K562 (cell line): ENCODE measurements at regions not wholly inside any gene's neighbourhood (a gene's known extent, or its start where the extent isn't known, plus 50 kb on each side); places are given as distances from the start of the nearest gene placed in this dataset.

Source experiments
- ATF1 ChIP-seq, 2 experiments: fragments of 450-650 bp in 1 of 2; IDR thresholded peaks; 2 replicates each; pipeline ENCODE4 v1.6.1; 2016; ENCODE audit warnings: missing compliant biosample characterization in 1 of 2, missing genetic modification characterization in 1 of 2
- EZH2 ChIP-seq: IDR thresholded peaks from 2 replicates; pipeline ENCODE4 v1.6.1; 2012; ENCODE audit warnings: low read depth, mild to moderate bottlenecking, inconsistent platforms, low read length, borderline replicate concordance
- JUN ChIP-seq, 2 experiments: sonication (generic) in 1 of 2; formaldehyde crosslinking in 1 of 2; IDR thresholded peaks; 2 replicates each; pipeline versions ENCODE4 v1.6.1 to v1.8.0; 2012 to 2022; ENCODE audit warnings: borderline replicate concordance in 2 of 2, mild to moderate bottlenecking in 2 of 2, improper control_type of control experiment in 1 of 2, low read depth in 1 of 2, low read length in 1 of 2, missing genetic modification reagents in 1 of 2
- PYGO2 ChIP-seq: fragments of 450-650 bp; IDR thresholded peaks from 2 replicates; pipeline ENCODE4 v1.6.1; 2016; ENCODE audit warnings: mild to moderate bottlenecking, missing genetic modification characterization, moderate library complexity, missing compliant biosample characterization
- TF ChIP-seq, protein P1 (sequence below): fragments of 450-650 bp; IDR thresholded peaks from 2 replicates; pipeline ENCODE4 v1.6.1; 2016
- TF ChIP-seq, protein P2 (sequence below), 3 experiments: IDR thresholded peaks in 2 of 3; conservative IDR thresholded peaks in 1 of 3; 2 replicates each; pipeline ENCODE4 v1.5.1; 2011 to 2012; ENCODE audit warnings: low read length in 3 of 3, mild to moderate bottlenecking in 3 of 3, control low read depth in 2 of 3, improper control_type of control experiment in 1 of 3, inconsistent platforms in 1 of 3, low read depth in 1 of 3, mixed read lengths in 1 of 3, moderate library complexity in 1 of 3; ENCODE audit not compliant: insufficient read depth in 2 of 3
- TF ChIP-seq, protein P3 (sequence below): sonication (generic); formaldehyde crosslinking; IDR thresholded peaks from 2 replicates; pipeline ENCODE4 v1.8.1; 2023; ENCODE audit warnings: mild to moderate bottlenecking, missing genetic modification reagents
- TF ChIP-seq, protein P4 (sequence below), 2 experiments: fragments of 450-650 bp; formaldehyde crosslinking in 1 of 2; IDR thresholded peaks; 2 replicates each; pipeline versions ENCODE4 v1.4.0 to v1.6.1; 2014 to 2020; ENCODE audit warnings: mild to moderate bottlenecking in 2 of 2, borderline replicate concordance in 1 of 2, low read depth in 1 of 2

DNA sequence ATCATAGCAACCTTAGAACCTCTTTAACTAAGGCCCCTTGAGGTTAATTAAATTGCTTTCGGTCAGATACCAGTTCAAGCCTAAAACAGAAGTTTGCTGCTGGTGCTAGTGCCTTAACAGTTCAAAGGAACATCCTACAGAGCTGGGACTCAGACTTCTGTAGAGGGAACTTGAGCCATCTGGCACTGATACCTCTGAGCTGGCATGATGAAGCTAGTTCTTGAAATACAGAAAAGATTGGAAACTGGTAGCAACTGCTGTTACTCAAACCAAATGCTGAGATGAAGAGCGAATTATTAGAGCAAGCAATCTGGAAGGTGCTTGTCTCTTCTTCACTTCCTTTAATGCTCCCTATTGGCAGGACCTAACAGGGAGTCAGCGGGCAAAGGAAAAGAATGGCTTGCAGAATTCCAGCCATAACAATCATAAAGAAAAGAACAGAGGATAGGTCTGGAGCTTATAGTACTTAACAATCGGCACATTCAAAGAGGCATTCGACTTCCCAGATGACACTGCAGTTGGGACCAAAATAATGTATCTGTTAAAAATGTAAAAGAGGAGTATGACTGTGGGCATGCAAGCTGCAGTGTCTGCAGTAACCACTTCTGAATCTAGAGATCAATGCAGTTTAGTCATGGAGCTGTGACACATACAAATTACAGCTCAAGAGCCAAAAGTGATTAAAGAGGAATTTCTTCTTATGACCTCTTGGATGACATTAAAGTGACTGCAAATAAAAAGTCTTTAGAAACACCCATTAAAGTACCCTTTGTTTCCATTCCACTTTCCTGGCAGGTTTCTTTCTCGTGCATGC is 298.9 kb downstream of the PDGFC start:
- no peak for TF ChIP-seq JUN (IDR thresholded peaks at IDR 0.05; ENCODE audit: borderline replicate concordance, low read depth, low read length)
- no peak for TF ChIP-seq JUN (CRISPR knock-in tag; IDR thresholded peaks at IDR 0.05; ENCODE audit: borderline replicate concordance)
- TF ChIP-seq, protein P1, sequence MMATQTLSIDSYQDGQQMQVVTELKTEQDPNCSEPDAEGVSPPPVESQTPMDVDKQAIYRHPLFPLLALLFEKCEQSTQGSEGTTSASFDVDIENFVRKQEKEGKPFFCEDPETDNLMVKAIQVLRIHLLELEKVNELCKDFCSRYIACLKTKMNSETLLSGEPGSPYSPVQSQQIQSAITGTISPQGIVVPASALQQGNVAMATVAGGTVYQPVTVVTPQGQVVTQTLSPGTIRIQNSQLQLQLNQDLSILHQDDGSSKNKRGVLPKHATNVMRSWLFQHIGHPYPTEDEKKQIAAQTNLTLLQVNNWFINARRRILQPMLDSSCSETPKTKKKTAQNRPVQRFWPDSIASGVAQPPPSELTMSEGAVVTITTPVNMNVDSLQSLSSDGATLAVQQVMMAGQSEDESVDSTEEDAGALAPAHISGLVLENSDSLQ = no peak
- TF ChIP-seq, protein P2, sequence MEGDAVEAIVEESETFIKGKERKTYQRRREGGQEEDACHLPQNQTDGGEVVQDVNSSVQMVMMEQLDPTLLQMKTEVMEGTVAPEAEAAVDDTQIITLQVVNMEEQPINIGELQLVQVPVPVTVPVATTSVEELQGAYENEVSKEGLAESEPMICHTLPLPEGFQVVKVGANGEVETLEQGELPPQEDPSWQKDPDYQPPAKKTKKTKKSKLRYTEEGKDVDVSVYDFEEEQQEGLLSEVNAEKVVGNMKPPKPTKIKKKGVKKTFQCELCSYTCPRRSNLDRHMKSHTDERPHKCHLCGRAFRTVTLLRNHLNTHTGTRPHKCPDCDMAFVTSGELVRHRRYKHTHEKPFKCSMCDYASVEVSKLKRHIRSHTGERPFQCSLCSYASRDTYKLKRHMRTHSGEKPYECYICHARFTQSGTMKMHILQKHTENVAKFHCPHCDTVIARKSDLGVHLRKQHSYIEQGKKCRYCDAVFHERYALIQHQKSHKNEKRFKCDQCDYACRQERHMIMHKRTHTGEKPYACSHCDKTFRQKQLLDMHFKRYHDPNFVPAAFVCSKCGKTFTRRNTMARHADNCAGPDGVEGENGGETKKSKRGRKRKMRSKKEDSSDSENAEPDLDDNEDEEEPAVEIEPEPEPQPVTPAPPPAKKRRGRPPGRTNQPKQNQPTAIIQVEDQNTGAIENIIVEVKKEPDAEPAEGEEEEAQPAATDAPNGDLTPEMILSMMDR (IDR thresholded peaks at IDR 0.05 in 2 of 3, conservative IDR thresholded peaks at IDR 0.05 in 1 of 3; ENCODE audit: insufficient read depth in 2 of 3, low read depth in 1 of 3, low read length in 3 of 3) = no peak
- TF ChIP-seq, protein P3, sequence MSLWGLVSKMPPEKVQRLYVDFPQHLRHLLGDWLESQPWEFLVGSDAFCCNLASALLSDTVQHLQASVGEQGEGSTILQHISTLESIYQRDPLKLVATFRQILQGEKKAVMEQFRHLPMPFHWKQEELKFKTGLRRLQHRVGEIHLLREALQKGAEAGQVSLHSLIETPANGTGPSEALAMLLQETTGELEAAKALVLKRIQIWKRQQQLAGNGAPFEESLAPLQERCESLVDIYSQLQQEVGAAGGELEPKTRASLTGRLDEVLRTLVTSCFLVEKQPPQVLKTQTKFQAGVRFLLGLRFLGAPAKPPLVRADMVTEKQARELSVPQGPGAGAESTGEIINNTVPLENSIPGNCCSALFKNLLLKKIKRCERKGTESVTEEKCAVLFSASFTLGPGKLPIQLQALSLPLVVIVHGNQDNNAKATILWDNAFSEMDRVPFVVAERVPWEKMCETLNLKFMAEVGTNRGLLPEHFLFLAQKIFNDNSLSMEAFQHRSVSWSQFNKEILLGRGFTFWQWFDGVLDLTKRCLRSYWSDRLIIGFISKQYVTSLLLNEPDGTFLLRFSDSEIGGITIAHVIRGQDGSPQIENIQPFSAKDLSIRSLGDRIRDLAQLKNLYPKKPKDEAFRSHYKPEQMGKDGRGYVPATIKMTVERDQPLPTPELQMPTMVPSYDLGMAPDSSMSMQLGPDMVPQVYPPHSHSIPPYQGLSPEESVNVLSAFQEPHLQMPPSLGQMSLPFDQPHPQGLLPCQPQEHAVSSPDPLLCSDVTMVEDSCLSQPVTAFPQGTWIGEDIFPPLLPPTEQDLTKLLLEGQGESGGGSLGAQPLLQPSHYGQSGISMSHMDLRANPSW (CRISPR knock-in tag) = no peak
- TF ChIP-seq PYGO2 (tag) = no peak
- no peak for TF ChIP-seq ATF1 (CRISPR knock-in tag; IDR thresholded peaks at IDR 0.05)
- TF ChIP-seq ATF1 (tag; IDR thresholded peaks at IDR 0.05) = no peak
- TF ChIP-seq, protein P4, sequence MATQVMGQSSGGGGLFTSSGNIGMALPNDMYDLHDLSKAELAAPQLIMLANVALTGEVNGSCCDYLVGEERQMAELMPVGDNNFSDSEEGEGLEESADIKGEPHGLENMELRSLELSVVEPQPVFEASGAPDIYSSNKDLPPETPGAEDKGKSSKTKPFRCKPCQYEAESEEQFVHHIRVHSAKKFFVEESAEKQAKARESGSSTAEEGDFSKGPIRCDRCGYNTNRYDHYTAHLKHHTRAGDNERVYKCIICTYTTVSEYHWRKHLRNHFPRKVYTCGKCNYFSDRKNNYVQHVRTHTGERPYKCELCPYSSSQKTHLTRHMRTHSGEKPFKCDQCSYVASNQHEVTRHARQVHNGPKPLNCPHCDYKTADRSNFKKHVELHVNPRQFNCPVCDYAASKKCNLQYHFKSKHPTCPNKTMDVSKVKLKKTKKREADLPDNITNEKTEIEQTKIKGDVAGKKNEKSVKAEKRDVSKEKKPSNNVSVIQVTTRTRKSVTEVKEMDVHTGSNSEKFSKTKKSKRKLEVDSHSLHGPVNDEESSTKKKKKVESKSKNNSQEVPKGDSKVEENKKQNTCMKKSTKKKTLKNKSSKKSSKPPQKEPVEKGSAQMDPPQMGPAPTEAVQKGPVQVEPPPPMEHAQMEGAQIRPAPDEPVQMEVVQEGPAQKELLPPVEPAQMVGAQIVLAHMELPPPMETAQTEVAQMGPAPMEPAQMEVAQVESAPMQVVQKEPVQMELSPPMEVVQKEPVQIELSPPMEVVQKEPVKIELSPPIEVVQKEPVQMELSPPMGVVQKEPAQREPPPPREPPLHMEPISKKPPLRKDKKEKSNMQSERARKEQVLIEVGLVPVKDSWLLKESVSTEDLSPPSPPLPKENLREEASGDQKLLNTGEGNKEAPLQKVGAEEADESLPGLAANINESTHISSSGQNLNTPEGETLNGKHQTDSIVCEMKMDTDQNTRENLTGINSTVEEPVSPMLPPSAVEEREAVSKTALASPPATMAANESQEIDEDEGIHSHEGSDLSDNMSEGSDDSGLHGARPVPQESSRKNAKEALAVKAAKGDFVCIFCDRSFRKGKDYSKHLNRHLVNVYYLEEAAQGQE (IDR thresholded peaks at IDR 0.05; ENCODE audit: borderline replicate concordance) = no peak
- TF ChIP-seq, protein P4 (CRISPR knock-in tag; IDR thresholded peaks at IDR 0.05; ENCODE audit: low read depth) = no peak
- no peak for TF ChIP-seq EZH2
